MV-4-11 (cell line): ENCODE measurements at regions not wholly inside any gene's neighbourhood (a gene's known extent, or its start where the extent isn't known, plus 50 kb on each side); places are given as distances from the start of the nearest gene placed in this dataset.

Experiments used
- DNase-seq: peaks from one replicate; lab custom pipeline; 2025; lab: John Stamatoyannopoulos, UW

GRCh38 chr7:46539892-46540483 lies 618.9 kb upstream of the IGFBP3 start:
- no peak for DNase-seq

- no peak for DNase-seq
Measured at GRCh38 chr7:46537191-46537905, 616.3 kb upstream of the IGFBP3 start.

GRCh38 chr7:46534664-46535588 lies 613.9 kb upstream of the IGFBP3 start:
- DNase-seq, result no peak

DNA sequence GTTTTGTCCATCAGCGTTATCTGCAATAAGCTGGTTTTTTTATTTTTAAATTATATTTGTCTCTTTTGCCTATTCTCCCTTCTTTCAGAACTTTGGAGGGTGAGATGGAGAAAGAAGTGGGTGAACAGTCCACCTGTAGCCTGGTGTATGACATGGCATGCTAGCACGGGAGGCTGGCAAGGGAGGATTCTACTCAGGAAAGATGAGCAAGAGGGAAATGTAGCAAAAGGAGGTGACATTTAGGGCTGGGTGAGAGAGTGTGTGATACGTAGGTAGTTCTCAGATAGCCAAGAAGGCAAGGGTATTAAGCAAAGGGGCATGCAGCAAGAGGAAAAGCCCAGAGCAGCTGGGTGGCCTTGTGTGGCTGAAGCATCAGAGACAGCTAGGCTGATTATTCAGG lies 612.9 kb upstream of the IGFBP3 start:
- no peak for DNase-seq

DNA sequence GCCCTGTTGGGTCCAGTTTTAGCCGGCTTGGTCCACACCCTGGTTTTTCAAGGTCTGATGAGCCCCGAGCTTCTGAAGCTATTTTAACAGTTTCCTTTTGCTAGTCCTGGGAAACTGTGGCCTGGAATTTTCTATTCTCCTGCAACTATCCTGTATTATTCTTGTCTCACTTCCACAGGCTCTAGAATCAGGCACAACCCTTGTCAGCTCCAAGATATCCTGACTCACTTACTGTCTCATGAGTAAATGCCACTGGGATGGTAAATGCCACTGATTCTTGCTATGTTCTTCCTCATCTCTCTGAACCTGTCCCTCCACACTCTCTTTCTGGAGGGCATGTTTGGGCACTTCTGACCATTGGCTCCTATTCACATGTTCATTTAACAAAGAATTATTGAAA lies 611.5 kb upstream of the IGFBP3 start:
- no peak for DNase-seq

GRCh38 chr7:46530081-46530750 lies 609.1 kb upstream of the IGFBP3 start:
- no peak for DNase-seq

DNA sequence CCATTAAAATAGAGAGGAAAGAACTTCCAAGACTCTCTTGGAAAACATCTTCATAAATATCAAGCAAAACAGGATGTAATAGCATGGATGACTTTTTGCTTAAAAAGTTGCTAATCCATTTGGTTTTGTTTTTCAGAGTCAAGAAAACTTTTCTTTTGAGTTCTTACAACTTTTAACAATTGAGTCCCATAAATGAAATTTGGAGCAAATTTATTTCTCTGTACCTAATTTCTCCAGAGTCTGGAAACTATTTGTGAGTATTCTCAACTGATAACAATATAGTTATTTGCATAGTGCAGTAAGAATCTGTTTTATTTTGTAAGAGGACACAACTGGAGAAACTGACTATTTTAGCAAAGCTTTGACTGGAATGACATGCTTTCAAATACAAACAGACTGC lies 606.3 kb upstream of the IGFBP3 start:
- DNase-seq, result no peak

GRCh38 chr7:46525876-46526275 lies 604.8 kb upstream of the IGFBP3 start:
- no peak for DNase-seq

DNA sequence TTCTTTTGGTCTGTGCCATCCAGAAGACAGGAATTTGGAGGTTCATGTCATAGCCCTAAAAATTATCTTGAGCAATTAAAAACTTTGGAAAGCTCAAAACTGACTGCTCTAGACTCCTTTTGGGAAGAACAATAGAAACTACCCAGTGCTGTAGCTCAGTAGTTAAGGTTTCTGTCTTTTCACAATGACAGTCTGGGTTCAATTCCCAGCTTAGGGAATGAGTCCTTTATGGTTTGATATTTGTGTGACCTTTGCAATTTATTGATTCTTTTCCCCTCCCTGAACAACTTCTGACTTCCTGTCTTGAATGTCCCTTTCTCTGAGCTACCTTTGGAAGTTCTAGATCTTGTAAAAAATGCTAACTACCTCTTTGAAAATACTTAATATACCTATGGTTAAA lies 603.3 kb upstream of the IGFBP3 start:
- no peak for DNase-seq

DNA sequence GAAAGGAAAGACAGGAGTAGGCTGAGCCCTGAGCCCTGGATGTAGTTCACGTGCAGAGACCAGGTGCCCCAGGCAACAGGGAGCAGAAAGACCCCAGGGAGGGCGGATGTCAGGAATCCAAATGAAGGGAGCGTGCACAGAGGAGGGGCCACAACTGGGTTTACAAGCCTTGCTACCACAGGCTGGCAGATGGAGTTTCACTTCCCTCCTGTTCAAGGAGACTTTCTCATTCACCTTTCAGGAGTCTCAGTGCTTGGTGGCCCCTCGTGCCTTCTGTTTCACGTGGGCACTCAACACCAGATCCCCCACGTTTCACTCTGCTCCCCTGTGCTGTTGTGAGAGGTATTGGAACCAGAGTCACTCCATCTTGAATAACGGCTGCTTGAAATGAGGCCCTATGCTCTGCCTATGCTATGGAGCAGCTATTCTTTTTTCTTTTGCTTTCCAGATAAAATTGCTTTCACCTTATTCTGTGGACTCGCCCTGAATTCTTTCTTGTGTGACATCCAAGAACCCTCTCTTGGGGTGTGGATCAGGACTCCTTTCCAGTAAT lies 601.4 kb upstream of the IGFBP3 start:
- DNase-seq, result no peak

GRCh38 chr7:46518713-46519112 lies 597.6 kb upstream of the IGFBP3 start:
- DNase-seq, result no peak

GRCh38 chr7:46515844-46516590 lies 594.9 kb upstream of the IGFBP3 start:
- no peak for DNase-seq

- DNase-seq, result no peak
Measured at GRCh38 chr7:46513447-46513848, 592.4 kb upstream of the IGFBP3 start.

DNA sequence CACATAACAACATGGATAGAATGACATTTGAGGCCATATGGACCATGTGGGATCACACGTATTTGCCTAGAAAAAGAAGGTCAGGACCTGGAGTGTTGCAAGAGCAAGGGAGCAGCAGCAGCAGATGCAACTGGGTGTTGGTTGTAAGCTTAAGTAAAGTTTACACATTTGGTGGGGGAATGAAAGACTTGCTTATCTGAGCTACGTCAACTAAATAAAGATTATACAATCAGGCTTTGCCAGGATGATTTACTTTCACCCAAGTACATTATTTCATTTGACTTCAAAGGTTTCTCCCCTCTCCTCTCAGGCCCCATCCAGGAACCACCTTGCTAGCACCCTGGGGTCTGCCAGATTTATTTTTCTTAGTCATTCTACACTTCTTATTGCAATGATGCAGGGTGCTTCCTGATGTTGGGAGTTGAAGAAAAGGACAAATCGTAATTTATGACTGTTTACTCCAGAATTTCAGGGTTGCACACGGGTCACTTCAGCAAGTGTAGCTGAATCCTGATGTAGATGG lies 591.9 kb upstream of the IGFBP3 start:
- no peak for DNase-seq

GRCh38 chr7:46511442-46512215 lies 590.6 kb upstream of the IGFBP3 start:
- DNase-seq, result no peak

- DNase-seq, result no peak
Measured at GRCh38 chr7:46508583-46508982, 587.5 kb upstream of the IGFBP3 start.

DNA sequence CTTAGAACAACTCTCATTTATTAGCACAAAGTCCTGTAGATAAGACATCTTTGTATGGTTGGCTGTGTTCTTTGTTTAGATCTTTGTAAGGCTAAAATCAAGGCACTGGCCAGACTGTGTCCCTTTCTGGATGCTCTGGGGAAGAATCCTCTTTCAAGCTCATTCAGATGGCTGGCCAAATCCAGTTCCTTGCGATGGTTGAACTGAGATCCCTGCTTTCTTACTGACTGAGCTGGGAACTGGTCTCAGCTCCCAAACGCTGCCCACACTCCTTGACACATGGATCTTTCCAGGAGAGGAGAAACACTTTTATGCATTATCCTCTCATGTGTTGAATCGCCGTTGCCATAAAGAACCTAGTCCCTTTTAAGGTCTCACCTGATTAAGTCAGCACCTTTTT lies 586.5 kb upstream of the IGFBP3 start:
- DNase-seq, result no peak

- no peak for DNase-seq
Measured at GRCh38 chr7:46494441-46494840, 573.4 kb upstream of the IGFBP3 start.

- DNase-seq, result no peak
Measured at GRCh38 chr7:46494028-46494427, 573.0 kb upstream of the IGFBP3 start.

GRCh38 chr7:46493196-46493595 lies 572.1 kb upstream of the IGFBP3 start:
- DNase-seq, result no peak
